ENCODE measurements at regions not wholly inside any gene's neighbourhood (a gene's known extent, or its start where the extent isn't known, plus 50 kb on each side); places are given as distances from the start of the nearest gene placed in this dataset.

DNA sequence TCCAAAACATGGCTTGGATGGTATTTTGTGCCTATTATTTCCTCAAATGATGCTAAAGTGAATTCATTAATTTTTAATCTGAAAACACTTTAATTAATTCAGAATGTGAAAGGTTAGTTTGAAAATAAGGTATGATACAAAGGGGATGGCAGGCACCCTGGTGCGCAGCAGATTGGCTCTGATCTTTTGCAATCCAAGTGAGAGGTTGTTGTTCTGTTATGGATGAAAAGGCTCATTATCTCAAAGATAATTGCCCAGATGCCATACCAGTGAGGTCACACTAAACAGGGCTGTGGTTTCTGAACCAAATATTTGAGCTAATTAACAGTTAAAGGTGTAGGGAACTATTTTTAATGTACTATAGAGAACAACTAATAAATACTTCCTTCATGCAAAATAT lies 504.9 kb downstream of the RAPGEF2 start:
- no peak for DNase-seq

DNA sequence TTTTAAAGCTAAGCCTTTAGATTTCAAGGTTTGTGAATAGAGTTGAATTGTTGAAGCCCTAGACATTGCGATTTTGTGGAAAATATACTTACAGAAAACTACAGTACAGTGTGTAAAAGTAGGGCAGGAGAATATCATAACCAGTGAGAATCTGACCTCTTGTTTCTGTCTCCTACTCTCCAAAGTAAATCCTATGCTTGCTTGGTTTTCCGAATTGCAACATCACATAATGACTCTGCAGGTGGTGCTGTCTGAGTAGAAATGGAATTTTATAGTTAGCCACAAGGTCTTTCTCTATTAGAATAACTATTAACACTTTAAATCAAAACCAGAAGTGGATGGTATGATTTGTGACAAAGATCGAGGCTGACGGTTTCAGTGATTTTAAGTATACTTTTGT lies 505.6 kb downstream of the RAPGEF2 start:
- Histone ChIP-seq H3K36me3 (ENCODE audit: low read depth) (no peaks in the 10 kb centered on the region), H3K4me1 (ENCODE audit: low read depth) (no peaks in the 10 kb centered on the region), H3K9me3 (no peaks in the 10 kb centered on the region), H3K4me3 (no peak overlapping the region)
- TF ChIP-seq, protein P1, sequence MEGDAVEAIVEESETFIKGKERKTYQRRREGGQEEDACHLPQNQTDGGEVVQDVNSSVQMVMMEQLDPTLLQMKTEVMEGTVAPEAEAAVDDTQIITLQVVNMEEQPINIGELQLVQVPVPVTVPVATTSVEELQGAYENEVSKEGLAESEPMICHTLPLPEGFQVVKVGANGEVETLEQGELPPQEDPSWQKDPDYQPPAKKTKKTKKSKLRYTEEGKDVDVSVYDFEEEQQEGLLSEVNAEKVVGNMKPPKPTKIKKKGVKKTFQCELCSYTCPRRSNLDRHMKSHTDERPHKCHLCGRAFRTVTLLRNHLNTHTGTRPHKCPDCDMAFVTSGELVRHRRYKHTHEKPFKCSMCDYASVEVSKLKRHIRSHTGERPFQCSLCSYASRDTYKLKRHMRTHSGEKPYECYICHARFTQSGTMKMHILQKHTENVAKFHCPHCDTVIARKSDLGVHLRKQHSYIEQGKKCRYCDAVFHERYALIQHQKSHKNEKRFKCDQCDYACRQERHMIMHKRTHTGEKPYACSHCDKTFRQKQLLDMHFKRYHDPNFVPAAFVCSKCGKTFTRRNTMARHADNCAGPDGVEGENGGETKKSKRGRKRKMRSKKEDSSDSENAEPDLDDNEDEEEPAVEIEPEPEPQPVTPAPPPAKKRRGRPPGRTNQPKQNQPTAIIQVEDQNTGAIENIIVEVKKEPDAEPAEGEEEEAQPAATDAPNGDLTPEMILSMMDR (IDR thresholded peaks at IDR 0.05): no peak
- ATAC-seq (no peak), DNase-seq (no peak)
- intact Hi-C loops (cut with DNase I, micrococcal nuclease): no loop called here

More for the DNA sequence above, 504.9 kb downstream of the RAPGEF2 start:
- Histone ChIP-seq H3K36me3 (ENCODE audit: low read depth) (no peaks in the 10 kb centered on the region), H3K9me3 (no peaks in the 10 kb centered on the region), H3K4me3 (no peak overlapping the region), H3K4me1 (ENCODE audit: low read depth) (no peaks in the 10 kb centered on the region)
- ATAC-seq: no peak
- intact Hi-C loops (cut with DNase I, micrococcal nuclease): no loop called here
- TF ChIP-seq, protein P1 (IDR thresholded peaks at IDR 0.05): no peak

DNA sequence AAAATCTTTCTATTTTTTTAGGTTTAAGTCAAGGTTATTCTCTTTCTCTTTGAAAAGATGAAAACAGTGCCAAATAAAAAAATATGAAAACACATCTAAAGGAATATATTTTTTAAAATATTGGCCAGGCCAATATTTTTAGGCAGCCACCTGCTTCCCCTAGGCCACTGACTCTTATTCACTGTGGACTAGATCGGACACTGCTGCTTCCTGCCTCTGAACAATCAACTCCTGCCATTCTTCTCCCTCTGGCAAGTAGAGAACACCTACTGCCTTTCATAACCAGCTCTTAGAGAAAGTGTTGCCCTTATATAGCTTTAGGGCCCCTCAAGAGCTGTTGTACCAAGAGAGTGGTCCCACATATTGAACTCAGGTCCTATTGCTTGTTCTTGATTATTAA lies 529.2 kb downstream of the RAPGEF2 start:
- no peak overlapping the region for H3K4me3 ChIP-seq
- no peaks in the 10 kb centered on the region for H3K4me1 ChIP-seq (ENCODE audit: low read depth)
- no peaks in the 10 kb centered on the region for H3K36me3 ChIP-seq (ENCODE audit: low read depth)
- H3K9me3 ChIP-seq: no peaks in the 10 kb centered on the region
- DNase-seq (no peak), ATAC-seq (no peak)
- intact Hi-C loops (cut with DNase I, micrococcal nuclease): no loop called here
- TF ChIP-seq, protein P1 (IDR thresholded peaks at IDR 0.05): no peak

DNA sequence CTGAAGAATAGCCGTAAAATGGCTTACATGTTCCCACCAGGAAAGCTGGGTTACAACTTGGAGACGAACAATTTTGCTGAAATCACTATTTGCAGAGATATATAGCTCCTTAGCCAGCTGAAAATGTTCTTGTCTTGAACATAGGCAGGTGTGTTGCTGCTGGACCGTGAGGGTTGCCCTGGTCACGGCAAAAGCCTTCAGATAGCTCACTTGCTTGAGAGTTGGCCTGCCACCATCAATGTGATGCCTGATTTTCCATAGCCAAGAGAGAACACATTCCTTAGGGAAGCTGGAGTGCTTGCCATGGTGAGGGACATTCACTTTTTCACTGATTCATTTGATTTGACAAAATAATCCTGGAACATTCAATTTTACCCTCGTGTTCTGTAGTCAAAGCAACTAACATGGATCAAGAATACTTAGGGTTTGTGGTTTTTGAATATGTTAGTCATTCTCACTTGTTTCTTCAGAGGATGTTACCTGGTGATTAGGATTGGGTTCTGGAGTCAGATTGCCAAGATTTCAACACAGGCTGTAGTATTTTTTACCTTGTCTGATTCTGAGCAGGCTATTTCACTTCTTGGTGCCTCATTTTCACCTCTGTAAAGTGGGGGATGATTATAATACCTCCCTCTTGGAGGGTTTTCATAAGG lies 536.9 kb downstream of the RAPGEF2 start:
- TF ChIP-seq, protein P1 (IDR thresholded peaks at IDR 0.05): no peak

DNA sequence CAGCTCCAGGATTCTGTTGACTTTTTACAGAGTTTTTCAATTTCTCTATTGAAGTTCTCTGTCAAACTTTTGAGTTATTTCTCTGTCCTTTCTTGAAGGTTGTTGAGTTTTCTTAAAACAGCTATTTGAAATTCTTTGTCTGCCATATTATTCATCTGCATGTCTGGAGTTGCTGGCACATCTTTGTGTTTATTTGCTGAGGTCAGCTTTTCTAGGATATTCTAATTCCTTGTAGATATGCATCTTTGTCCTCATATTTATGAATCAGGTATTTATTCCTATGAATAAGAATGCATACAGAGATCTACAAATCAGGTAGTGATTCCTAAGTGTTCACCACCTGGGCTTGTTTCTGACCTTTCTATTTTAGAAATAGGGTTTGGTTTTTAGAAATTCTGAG lies 546.4 kb downstream of the RAPGEF2 start:
- H3K36me3 ChIP-seq (ENCODE audit: low read depth): no peaks in the 10 kb centered on the region
- no peaks in the 10 kb centered on the region for H3K9me3 ChIP-seq
- DNase-seq (no peak), ATAC-seq (no peak)
- H3K4me1 ChIP-seq (ENCODE audit: low read depth): no peaks in the 10 kb centered on the region
- intact Hi-C loops (cut with DNase I, micrococcal nuclease): no loop called here
- H3K4me3 ChIP-seq: no peak overlapping the region
- TF ChIP-seq, protein P1 (IDR thresholded peaks at IDR 0.05): no peak

More for the DNA sequence above, 536.9 kb downstream of the RAPGEF2 start:
- H3K9me3 ChIP-seq: no peaks in the 10 kb centered on the region
- H3K4me3 ChIP-seq: no peak overlapping the region
- ATAC-seq: no peak
- H3K4me1 ChIP-seq (ENCODE audit: low read depth): no peaks in the 10 kb centered on the region
- no peaks in the 10 kb centered on the region for H3K36me3 ChIP-seq (ENCODE audit: low read depth)
- intact Hi-C loops (cut with DNase I, micrococcal nuclease): no loop called here
- no peak for DNase-seq

DNA sequence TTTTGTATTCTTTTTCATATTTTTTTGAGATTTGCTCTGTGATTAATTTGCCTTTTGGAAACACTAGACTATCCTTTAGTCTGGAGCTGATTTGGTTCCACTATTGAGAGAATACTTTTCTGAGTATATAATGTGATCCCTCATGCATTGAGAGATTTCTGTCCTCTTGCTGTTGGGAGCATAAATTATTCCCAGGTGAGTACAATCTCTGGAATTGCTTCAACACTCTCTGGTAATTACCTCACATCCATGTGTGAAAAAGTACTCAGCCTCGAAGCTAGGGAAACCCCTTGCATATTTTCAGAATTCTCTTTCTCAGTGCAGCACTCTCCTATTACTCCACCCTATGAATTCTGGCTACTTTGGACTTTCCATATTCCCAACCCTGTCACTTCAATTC lies 550.0 kb downstream of the RAPGEF2 start:
- ATAC-seq: no peak
- Histone ChIP-seq H3K36me3 (ENCODE audit: low read depth) (no peaks in the 10 kb centered on the region), H3K9me3 (no peaks in the 10 kb centered on the region), H3K4me1 (ENCODE audit: low read depth) (no peaks in the 10 kb centered on the region), H3K4me3 (no peak overlapping the region)
- DNase-seq: no peak
- intact Hi-C loops (cut with DNase I, micrococcal nuclease): no loop called here
- TF ChIP-seq, protein P1 (IDR thresholded peaks at IDR 0.05): no peak

All from mucosa of descending colon (tissue), 3 donors.